ENCODE measurements at regions not wholly inside any gene's neighbourhood (a gene's known extent, or its start where the extent isn't known, plus 50 kb on each side); places are given as distances from the start of the nearest gene placed in this dataset.

- no peak for DNase-seq (ENCODE audit: low read depth)
Measured at GRCh38 chr1:55658917-55659316, 443.8 kb upstream of the USP24 start.

GRCh38 chr1:55654750-55655149, 439.6 kb upstream of the USP24 start:
- DNase-seq (ENCODE audit: low read depth) = no peak

GRCh38 chr1:55654171-55654570, 439.0 kb upstream of the USP24 start:
- no peak for DNase-seq (ENCODE audit: low read depth)

GRCh38 chr1:55650444-55650843, 435.3 kb upstream of the USP24 start:
- no peak for DNase-seq (ENCODE audit: low read depth)

GRCh38 chr1:55646181-55646580, 431.0 kb upstream of the USP24 start:
- no peak for DNase-seq (ENCODE audit: low read depth)

- no peak for DNase-seq (ENCODE audit: low read depth)
Measured at GRCh38 chr1:55645270-55645669, 430.1 kb upstream of the USP24 start.

- DNase-seq (ENCODE audit: low read depth) = no peak
Measured at GRCh38 chr1:55641947-55642346, 426.8 kb upstream of the USP24 start.

- no peak for DNase-seq (ENCODE audit: low read depth)
Measured at GRCh38 chr1:55640708-55641473, 425.7 kb upstream of the USP24 start.

GRCh38 chr1:55639526-55639925, 424.4 kb upstream of the USP24 start:
- DNase-seq (ENCODE audit: low read depth) = no peak

GRCh38 chr1:55639051-55639450, 423.9 kb upstream of the USP24 start:
- no peak for DNase-seq (ENCODE audit: low read depth)

GRCh38 chr1:55636696-55637095, 421.5 kb upstream of the USP24 start:
- DNase-seq (ENCODE audit: low read depth) = no peak

GRCh38 chr1:55635856-55636255, 420.7 kb upstream of the USP24 start:
- DNase-seq (ENCODE audit: low read depth) = no peak

GRCh38 chr1:55634516-55634915, 419.4 kb upstream of the USP24 start:
- no peak for DNase-seq (ENCODE audit: low read depth)

- DNase-seq (ENCODE audit: low read depth) = no peak
Measured at GRCh38 chr1:55632906-55633305, 417.7 kb upstream of the USP24 start.

GRCh38 chr1:55632058-55632457, 416.9 kb upstream of the USP24 start:
- DNase-seq (ENCODE audit: low read depth) = no peak

- DNase-seq (ENCODE audit: low read depth) = no peak
Measured at GRCh38 chr1:55631509-55631908, 416.3 kb upstream of the USP24 start.

GRCh38 chr1:55626326-55626725, 411.2 kb upstream of the USP24 start:
- DNase-seq (ENCODE audit: low read depth) = no peak

GRCh38 chr1:55624766-55625165, 409.6 kb upstream of the USP24 start:
- no peak for DNase-seq (ENCODE audit: low read depth)

GRCh38 chr1:55623311-55623710, 408.1 kb upstream of the USP24 start:
- DNase-seq (ENCODE audit: low read depth) = no peak

- DNase-seq (ENCODE audit: low read depth) = no peak
Measured at GRCh38 chr1:55622074-55622473, 406.9 kb upstream of the USP24 start.

- DNase-seq (ENCODE audit: low read depth) = no peak
Measured at GRCh38 chr1:55618199-55618598, 403.0 kb upstream of the USP24 start.

- DNase-seq (ENCODE audit: low read depth) = no peak
Measured at GRCh38 chr1:55617288-55617982, 402.3 kb upstream of the USP24 start.

- no peak for DNase-seq (ENCODE audit: low read depth)
Measured at GRCh38 chr1:55612988-55613387, 397.8 kb upstream of the USP24 start.

- no peak for DNase-seq (ENCODE audit: low read depth)
Measured at GRCh38 chr1:55611123-55611522, 396.0 kb upstream of the USP24 start.
